ENCODE measurements at regions not wholly inside any gene's neighbourhood (a gene's known extent, or its start where the extent isn't known, plus 50 kb on each side); places are given as distances from the start of the nearest gene placed in this dataset.

- H3K4me3 Mint-ChIP-seq, result no peak overlapping the region
- no peak overlapping the region; the same call in 1 of the 2 replicates for H3K27ac Mint-ChIP-seq
- H3K9me3 Mint-ChIP-seq, result peaks cover 36% of the 10 kb centered on the region
- H3K36me3 Mint-ChIP-seq, result no peaks in the 10 kb centered on the region
- H3K27me3 Mint-ChIP-seq (ENCODE audit: low read depth), result no peaks in the 10 kb centered on the region
- ChIA-PET CTCF (interaction anchor here (2.0 kb wide), 1 partner anchor 9 kb away, joined by 9 read pairs; no protein-coding TSS in a partner anchor), POLR2A (no interaction called here)
- DNase-seq (ENCODE audit: low spot score) (no peak), ATAC-seq (no peak)
- H3K4me1 Mint-ChIP-seq, result peaks cover 13% of the 10 kb centered on the region
- TF ChIP-seq E2F4 (CRISPR knock-in tag; IDR thresholded peaks at IDR 0.05; ENCODE audit: borderline replicate concordance, low read depth), result no peak
- no peak for TF ChIP-seq ESRRA (CRISPR knock-in tag; IDR thresholded peaks at IDR 0.05; ENCODE audit: borderline replicate concordance)
- no peak for TF ChIP-seq GABPB1 (CRISPR knock-in tag; IDR thresholded peaks at IDR 0.05)
- TF ChIP-seq GRHL2 (CRISPR knock-in tag; IDR thresholded peaks at IDR 0.05; ENCODE audit: insufficient replicate concordance, severe bottlenecking), result no peak
- no peak for TF ChIP-seq NR1H2 (CRISPR knock-in tag; IDR thresholded peaks at IDR 0.05)
- no peak for TF ChIP-seq ATF6 (CRISPR knock-in tag; IDR thresholded peaks at IDR 0.05)
- TF ChIP-seq TP53 (CRISPR knock-in tag; IDR thresholded peaks at IDR 0.05), result no peak
- TF ChIP-seq ATF1 (CRISPR knock-in tag; IDR thresholded peaks at IDR 0.05), result no peak
- TF ChIP-seq TEAD4 (CRISPR knock-in tag; IDR thresholded peaks at IDR 0.05), result no peak
- TF ChIP-seq PREB (CRISPR knock-in tag; IDR thresholded peaks at IDR 0.05; ENCODE audit: borderline replicate concordance), result no peak
- TF ChIP-seq ZNF425 (CRISPR knock-in tag; conservative IDR thresholded peaks at IDR 0.05), result no peak
- no peak for TF ChIP-seq AR (CRISPR knock-in tag; IDR thresholded peaks at IDR 0.05)
- no peak for TF ChIP-seq ZSCAN18 (CRISPR knock-in tag; IDR thresholded peaks at IDR 0.05)
These were observed 289.2 kb downstream of the TDRD15 start for GRCh38 chr2:21412944-21413443.

GRCh38 chr2:21415234-21415633, 291.5 kb downstream of the TDRD15 start:
- no peak for TF ChIP-seq ZNF263 (CRISPR knock-in tag; IDR thresholded peaks at IDR 0.05; ENCODE audit: low read depth)
- TF ChIP-seq CTCF (IDR thresholded peaks at IDR 0.05), result peak; percentile 29; the same call in 1 of the 2 replicates
- H3K4me3 Mint-ChIP-seq, result no peak overlapping the region
- H3K27ac Mint-ChIP-seq, result no peak overlapping the region
- CTCF ChIA-PET, result no interaction called here
- POLR2A ChIA-PET, result interaction anchor here (0.6 kb wide), 1 partner anchor 184 kb away, joined by 3 read pairs; no protein-coding TSS in a partner anchor
- peaks cover 18% of the 10 kb centered on the region for H3K4me1 Mint-ChIP-seq
- H3K36me3 Mint-ChIP-seq, result no peaks in the 10 kb centered on the region
- peak; percentile 94 for ATAC-seq
- peak; percentile 56 for DNase-seq (ENCODE audit: low spot score)
- H3K27me3 Mint-ChIP-seq (ENCODE audit: low read depth), result no peaks in the 10 kb centered on the region
- H3K9me3 Mint-ChIP-seq, result peaks cover 28% of the 10 kb centered on the region

Measured in WTC11 (cell line).